ENCODE measurements at regions not wholly inside any gene's neighbourhood (a gene's known extent, or its start where the extent isn't known, plus 50 kb on each side); places are given as distances from the start of the nearest gene placed in this dataset.
"Not testable (repeated sequence)": the region's sequence is repeated elsewhere in the genome, so short reads cannot be mapped to it uniquely, and the experiment has no call there.

DNA sequence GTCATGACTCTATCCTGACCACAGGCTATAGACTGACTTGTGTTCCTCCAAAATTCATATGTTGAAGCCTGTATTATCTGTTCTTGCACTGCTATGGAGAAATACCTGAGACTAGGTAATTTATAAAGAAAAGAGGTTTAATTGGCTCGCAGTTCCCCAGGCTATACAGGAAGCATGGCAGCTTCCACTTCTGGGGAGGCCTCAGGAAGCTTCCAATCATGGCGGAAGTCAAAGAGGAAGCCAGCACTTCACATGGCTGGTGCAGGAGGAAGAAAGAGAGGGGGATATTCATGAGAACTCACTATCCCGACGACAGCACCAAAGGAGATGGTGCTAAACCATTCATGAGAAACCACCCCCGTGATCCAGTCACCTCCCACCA is 84.3 kb upstream of the KDM7A start:
- no peak for TF ChIP-seq CTCF (IDR thresholded peaks at IDR 0.05; ENCODE audit: insufficient read depth, low read length, severe bottlenecking)
- Histone ChIP-seq H3K36me3 (ENCODE audit: control insufficient read depth, insufficient read depth, low read length) (no peaks in the 10 kb centered on the region), H3K4me3 (ENCODE audit: low read depth, low read length) (no peak overlapping the region), H3K27me3 (ENCODE audit: control insufficient read depth, insufficient read depth, low read length) (peaks cover 2% of the 10 kb centered on the region)
- no peak for FAIRE-seq
- DNase-seq (ENCODE audit: low read depth), result no peak

DNA sequence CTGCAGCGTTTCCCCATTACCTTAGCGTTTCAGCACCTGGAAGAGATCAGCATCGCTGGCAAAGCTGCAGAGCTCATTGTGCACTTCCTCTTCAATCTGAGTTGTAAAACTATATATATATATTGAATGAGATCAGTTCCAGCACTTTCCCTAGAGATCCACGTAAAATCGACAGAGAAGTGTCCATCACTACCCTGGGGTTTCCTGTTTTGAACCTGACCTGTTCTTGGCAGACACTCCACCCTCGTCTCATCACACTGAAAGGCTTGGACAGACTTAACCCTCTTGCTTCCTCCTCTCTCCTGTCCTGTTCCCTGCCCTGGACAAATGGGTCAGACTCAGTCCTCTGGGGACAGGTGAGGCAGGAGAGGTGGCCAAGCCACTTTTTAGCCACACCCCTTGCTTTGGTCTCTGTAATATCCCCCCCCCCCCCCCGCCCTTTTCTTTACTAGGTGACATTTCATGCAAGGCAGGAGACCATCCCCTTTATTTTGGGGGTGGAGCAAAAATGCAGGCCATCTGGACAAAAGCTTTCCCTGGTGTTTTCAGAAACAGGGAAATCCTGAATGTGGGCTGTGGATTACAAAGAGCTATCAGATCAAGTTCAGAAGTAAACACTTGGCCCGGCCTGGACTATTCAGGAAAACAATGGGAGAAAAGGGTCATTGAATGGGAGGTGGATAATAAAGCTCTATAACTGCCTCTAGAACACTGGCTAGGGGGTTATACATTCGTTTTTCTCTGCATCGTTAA is 83.7 kb upstream of the KDM7A start:
- no peak overlapping the region for H3K4me3 ChIP-seq (ENCODE audit: low read depth, low read length)
- H3K36me3 ChIP-seq (ENCODE audit: control insufficient read depth, insufficient read depth, low read length), result no peaks in the 10 kb centered on the region
- peaks cover 2% of the 10 kb centered on the region for H3K27me3 ChIP-seq (ENCODE audit: control insufficient read depth, insufficient read depth, low read length)
- no peak for DNase-seq (ENCODE audit: low read depth)
- no peak for FAIRE-seq
- TF ChIP-seq CTCF (IDR thresholded peaks at IDR 0.05; ENCODE audit: insufficient read depth, low read length, severe bottlenecking), result no peak

- not testable (repeated sequence) for FAIRE-seq
These were observed 80.5 kb upstream of the KDM7A start for GRCh38 chr7:140257278-140257677.

DNA sequence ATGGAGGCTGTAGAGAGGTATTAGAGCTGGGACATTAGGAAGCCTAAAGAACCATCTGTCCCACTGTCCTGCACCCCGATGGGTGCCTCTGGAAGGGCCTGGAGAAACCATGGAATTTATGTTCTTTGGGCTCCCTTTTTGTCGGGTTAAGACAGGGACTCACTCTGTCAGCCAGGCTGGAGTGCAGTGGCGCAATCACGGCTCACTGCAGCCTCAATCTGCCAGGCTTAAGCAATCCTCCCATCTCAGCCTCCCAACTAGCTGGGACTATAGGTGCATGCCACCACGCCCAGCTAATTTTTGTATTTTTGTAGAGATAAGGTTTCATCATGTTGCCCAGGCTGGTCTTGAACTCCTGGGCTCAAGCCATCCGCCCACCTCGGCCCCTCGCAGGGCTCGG is 78.2 kb upstream of the KDM7A start:
- H3K4me3 ChIP-seq (ENCODE audit: low read depth, low read length); FAIRE-seq; H3K36me3 ChIP-seq (ENCODE audit: control insufficient read depth, insufficient read depth, low read length); H3K27me3 ChIP-seq (ENCODE audit: control insufficient read depth, insufficient read depth, low read length); DNase-seq (ENCODE audit: low read depth): not testable (repeated sequence)

More at GRCh38 chr7:140257278-140257677, 80.5 kb upstream of the KDM7A start:
- H3K27me3 ChIP-seq (ENCODE audit: control insufficient read depth, insufficient read depth, low read length); DNase-seq (ENCODE audit: low read depth); H3K36me3 ChIP-seq (ENCODE audit: control insufficient read depth, insufficient read depth, low read length); H3K4me3 ChIP-seq (ENCODE audit: low read depth, low read length): not testable (repeated sequence)

GRCh38 chr7:140249036-140249806 is 72.4 kb upstream of the KDM7A start:
- Histone ChIP-seq H3K27me3 (ENCODE audit: control insufficient read depth, insufficient read depth, low read length) (no peaks in the 10 kb centered on the region), H3K36me3 (ENCODE audit: control insufficient read depth, insufficient read depth, low read length) (no peaks in the 10 kb centered on the region), H3K4me3 (ENCODE audit: low read depth, low read length) (no peak overlapping the region)
- TF ChIP-seq CTCF (IDR thresholded peaks at IDR 0.05; ENCODE audit: insufficient read depth, low read length, severe bottlenecking), result no peak
- FAIRE-seq (no peak), DNase-seq (ENCODE audit: low read depth) (no peak)

DNA sequence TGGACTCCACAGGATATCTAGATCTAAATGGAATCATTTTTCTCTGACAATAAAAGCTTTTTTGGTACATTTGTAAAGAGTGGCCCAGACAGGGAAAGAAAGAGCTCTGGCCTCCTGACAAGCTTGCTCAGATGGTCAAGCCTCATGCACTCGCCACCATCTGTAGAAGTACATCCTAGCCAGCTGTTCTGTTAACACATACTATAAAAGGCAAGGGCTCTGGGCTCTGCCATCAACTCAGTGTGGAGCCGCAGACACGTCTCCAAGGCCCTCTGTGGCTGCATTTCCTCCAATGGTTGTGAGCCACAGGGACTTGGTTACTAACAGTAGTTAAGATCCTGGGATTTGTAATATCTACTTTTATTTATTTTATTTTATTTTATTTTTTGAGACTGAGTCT is 70.8 kb upstream of the KDM7A start:
- no peaks in the 10 kb centered on the region for H3K36me3 ChIP-seq (ENCODE audit: control insufficient read depth, insufficient read depth, low read length)
- no peak overlapping the region for H3K4me3 ChIP-seq (ENCODE audit: low read depth, low read length)
- DNase-seq (ENCODE audit: low read depth), result no peak
- H3K27me3 ChIP-seq (ENCODE audit: control insufficient read depth, insufficient read depth, low read length), result no peaks in the 10 kb centered on the region
- FAIRE-seq, result no peak
- no peak for TF ChIP-seq CTCF (IDR thresholded peaks at IDR 0.05; ENCODE audit: insufficient read depth, low read length, severe bottlenecking)

Data from bronchial epithelial cell (primary cell).